ENCODE measurements at regions not wholly inside any gene's neighbourhood (a gene's known extent, or its start where the extent isn't known, plus 50 kb on each side); places are given as distances from the start of the nearest gene placed in this dataset.

GRCh38 chr2:7269106-7269643, 352.0 kb downstream of the RNF144A start:
- ChIA-PET RAD21 (ENCODE audit: low non-redundant PET in 1 of 2, low total read pairs in 2 of 2, uncharacterized antibody in 2 of 2, unreplicated experiment in 2 of 2) (no interaction called here), POLR2A (no interaction called here), CTCF (no interaction called here)
- Histone ChIP-seq H3K9me2 (ENCODE audit: insufficient read depth) (no peaks in the 10 kb centered on the region), H3K9me3 (ENCODE audit: control insufficient read depth in 1 of 2, insufficient read depth in 1 of 2, low read depth in 1 of 2, low read length in 2 of 2) (no peaks in the 10 kb centered on the region), H3K27me3 (ENCODE audit: insufficient read depth, low read length) (peaks cover 30% of the 10 kb centered on the region; the same call in 1 of the 2 replicates), H2AFZ (ENCODE audit: low read depth, low read length, poor library complexity, severe bottlenecking) (no peak overlapping the region), H3K4me2 (ENCODE audit: low read length) (no peak overlapping the region), H3K36me3 (ENCODE audit: control insufficient read depth in 1 of 2, insufficient read depth in 2 of 2, low read length in 2 of 2) (no peaks in the 10 kb centered on the region), H3K9ac (ENCODE audit: low read length) (no peak overlapping the region), H3K79me2 (ENCODE audit: insufficient read depth, low read length) (no peaks in the 10 kb centered on the region), H4K20me1 (ENCODE audit: insufficient read depth) (no peaks in the 10 kb centered on the region), H3K4me3 (replicated peaks in 1 of 2; ENCODE audit: low read depth in 1 of 2, low read length in 2 of 2) (no peak overlapping the region), H3K4me1 (ENCODE audit: control insufficient read depth in 1 of 2, insufficient read depth in 2 of 2, low read length in 2 of 2) (no peaks in the 10 kb centered on the region), H3K27ac (ENCODE audit: low read depth, low read length) (no peak overlapping the region)
- ATAC-seq (no peak), DNase-seq (ENCODE audit: low read depth, low spot score) (no peak)
- BruUV-seq (replicated peaks): no TSS peak
- TF ChIP-seq SRF (IDR thresholded peaks at IDR 0.05; ENCODE audit: low read depth) (no peak), FOSL1 (IDR thresholded peaks at IDR 0.05; ENCODE audit: low read depth) (no peak), CEBPB (IDR thresholded peaks at IDR 0.05; ENCODE audit: low read depth) (no peak), EZH2phosphoT487 (IDR thresholded peaks at IDR 0.05; ENCODE audit: borderline replicate concordance) (no peak), JUND (IDR thresholded peaks at IDR 0.05) (no peak), ELF1 (IDR thresholded peaks at IDR 0.05; ENCODE audit: borderline replicate concordance, low read depth) (no peak), REST (IDR thresholded peaks at IDR 0.05; ENCODE audit: low read depth) (no peak), EGR1 (IDR thresholded peaks at IDR 0.05; ENCODE audit: low read depth) (no peak), EZH2 (IDR thresholded peaks at IDR 0.05) (no peak), TCF7L2 (IDR thresholded peaks at IDR 0.05; ENCODE audit: borderline replicate concordance, extremely low read depth, insufficient read depth, insufficient read length) (no peak)
- TF ChIP-seq, protein P1, sequence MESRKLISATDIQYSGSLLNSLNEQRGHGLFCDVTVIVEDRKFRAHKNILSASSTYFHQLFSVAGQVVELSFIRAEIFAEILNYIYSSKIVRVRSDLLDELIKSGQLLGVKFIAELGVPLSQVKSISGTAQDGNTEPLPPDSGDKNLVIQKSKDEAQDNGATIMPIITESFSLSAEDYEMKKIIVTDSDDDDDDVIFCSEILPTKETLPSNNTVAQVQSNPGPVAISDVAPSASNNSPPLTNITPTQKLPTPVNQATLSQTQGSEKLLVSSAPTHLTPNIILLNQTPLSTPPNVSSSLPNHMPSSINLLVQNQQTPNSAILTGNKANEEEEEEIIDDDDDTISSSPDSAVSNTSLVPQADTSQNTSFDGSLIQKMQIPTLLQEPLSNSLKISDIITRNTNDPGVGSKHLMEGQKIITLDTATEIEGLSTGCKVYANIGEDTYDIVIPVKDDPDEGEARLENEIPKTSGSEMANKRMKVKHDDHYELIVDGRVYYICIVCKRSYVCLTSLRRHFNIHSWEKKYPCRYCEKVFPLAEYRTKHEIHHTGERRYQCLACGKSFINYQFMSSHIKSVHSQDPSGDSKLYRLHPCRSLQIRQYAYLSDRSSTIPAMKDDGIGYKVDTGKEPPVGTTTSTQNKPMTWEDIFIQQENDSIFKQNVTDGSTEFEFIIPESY (IDR thresholded peaks at IDR 0.05; ENCODE audit: extremely low read depth, insufficient replicate concordance, low read length): no peak
- intact Hi-C loops (cut with micrococcal nuclease): no loop called here
